Muscle layer of colon (tissue), 2 donors: ENCODE measurements at regions not wholly inside any gene's neighbourhood (a gene's known extent, or its start where the extent isn't known, plus 50 kb on each side); places are given as distances from the start of the nearest gene placed in this dataset.

Source experiments
- H3K27ac ChIP-seq: one replicate; pipeline ENCODE4 v1.7.0; 2013; ENCODE audit warnings: low read depth, mild to moderate bottlenecking, low read length, moderate library complexity
- H3K27me3 ChIP-seq, 2 donors: one replicate each; pipeline ENCODE4 v1.7.0; 2013; ENCODE audit warnings: low read length in 2 of 2, mild to moderate bottlenecking in 2 of 2; ENCODE audit not compliant: insufficient read depth in 2 of 2, control insufficient read depth in 1 of 2
- H3K36me3 ChIP-seq: one replicate; pipeline ENCODE4 v1.7.0; 2013; ENCODE audit warnings: mild to moderate bottlenecking, low read length; ENCODE audit not compliant: insufficient read depth
- H3K4me1 ChIP-seq: one replicate; pipeline ENCODE4 v1.7.0; 2013; ENCODE audit warnings: mild to moderate bottlenecking, low read length; ENCODE audit not compliant: insufficient read depth
- H3K4me3 ChIP-seq, 2 donors: one replicate each; pipeline ENCODE4 v1.7.0; 2013; ENCODE audit warnings: low read length in 2 of 2, low read depth in 1 of 2, mild to moderate bottlenecking in 1 of 2, moderate library complexity in 1 of 2
- H3K9ac ChIP-seq: one replicate; pipeline ENCODE4 v1.7.0; 2013; ENCODE audit warnings: low read length
- H3K9me3 ChIP-seq: one replicate; pipeline ENCODE4 v1.7.0; 2013; ENCODE audit warnings: mild to moderate bottlenecking, low read length
- donor health status: abdominal sarcoma.
- donor health status: Adenocarcinoma of cecum.

DNA sequence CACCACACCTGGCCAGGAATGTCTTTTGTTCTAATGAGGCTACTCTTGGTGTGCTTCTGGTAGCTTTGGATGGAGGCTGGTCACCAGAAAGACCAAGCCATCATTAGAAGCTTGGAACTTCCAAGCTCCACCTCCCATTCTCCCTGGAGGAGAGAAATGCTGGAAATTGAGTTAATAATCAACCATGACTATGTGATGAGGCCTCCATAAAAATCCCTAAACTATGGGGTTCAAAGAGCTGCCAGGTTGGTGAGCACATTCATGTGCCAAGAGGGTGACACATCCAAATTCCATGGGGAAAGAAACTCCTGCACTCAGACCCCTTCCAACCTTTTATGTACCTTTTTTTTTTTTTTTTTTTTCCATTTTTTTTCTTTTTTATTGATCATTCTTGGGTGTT, 105.5 kb upstream of the SPATA31C2 start:
- no peaks in the 10 kb centered on the region for H3K4me1 ChIP-seq
- H3K27ac ChIP-seq: no peak overlapping the region
- H3K27me3 ChIP-seq: no peaks in the 10 kb centered on the region
- no peaks in the 10 kb centered on the region for H3K36me3 ChIP-seq
- H3K4me3 ChIP-seq: no peak overlapping the region
- no peak overlapping the region for H3K9ac ChIP-seq
- H3K9me3 ChIP-seq: no peaks in the 10 kb centered on the region

DNA sequence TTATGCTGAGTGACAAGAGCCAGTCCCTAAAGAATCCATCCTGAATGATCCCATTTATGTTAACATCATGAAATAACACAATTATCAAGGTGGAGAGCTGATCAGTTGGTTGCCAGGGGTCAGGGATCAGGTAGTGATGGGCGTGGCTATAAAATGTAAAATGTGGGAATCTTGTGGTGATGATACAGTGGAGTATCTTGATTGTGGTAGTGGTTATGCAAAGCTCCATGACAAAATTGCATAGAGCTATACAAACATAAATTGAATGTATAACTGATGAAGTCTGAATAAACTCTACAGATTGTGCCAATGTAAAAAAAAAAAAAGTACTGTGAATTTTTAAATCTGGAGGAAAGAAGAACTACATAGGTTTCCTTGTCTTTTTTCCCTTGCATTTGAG, 104.6 kb upstream of the SPATA31C2 start:
- Histone ChIP-seq H3K27me3 (no peaks in the 10 kb centered on the region), H3K27ac (no peak overlapping the region), H3K9me3 (no peaks in the 10 kb centered on the region), H3K9ac (no peak overlapping the region), H3K36me3 (no peaks in the 10 kb centered on the region), H3K4me3 (no peak overlapping the region), H3K4me1 (peaks cover under 1% of the 10 kb centered on the region)

DNA sequence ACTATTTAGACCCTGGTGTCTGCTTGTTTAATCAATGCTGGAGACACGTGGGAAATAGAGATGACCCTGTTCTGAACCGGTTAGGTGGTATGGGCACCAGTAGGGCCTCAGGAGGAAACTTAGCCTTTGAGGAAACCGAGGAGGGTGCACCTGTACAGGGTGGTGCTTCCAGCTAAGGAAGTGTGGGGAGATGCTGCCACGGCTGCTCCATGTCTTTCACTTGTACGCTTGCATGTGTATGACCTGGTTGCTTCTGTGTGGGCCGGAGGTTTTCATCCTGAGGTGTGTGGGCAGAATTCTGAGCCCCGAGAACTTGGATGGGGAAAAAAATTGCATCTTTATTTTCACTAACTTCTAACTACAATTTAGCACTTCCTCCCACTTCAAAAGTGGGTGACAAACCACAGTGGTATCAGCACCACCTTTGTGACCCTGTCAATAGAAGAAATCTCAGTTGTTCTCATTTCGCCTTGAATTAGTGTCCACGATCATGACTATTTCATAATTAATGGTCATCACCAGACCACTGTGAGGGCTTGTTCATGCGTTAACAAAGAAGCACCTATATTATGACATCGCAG, 99.8 kb upstream of the SPATA31C2 start:
- no peaks in the 10 kb centered on the region for H3K9me3 ChIP-seq
- H3K27me3 ChIP-seq: no peaks in the 10 kb centered on the region
- H3K27ac ChIP-seq: no peak overlapping the region
- peaks cover 15% of the 10 kb centered on the region for H3K4me1 ChIP-seq
- H3K9ac ChIP-seq: no peak overlapping the region
- H3K36me3 ChIP-seq: no peaks in the 10 kb centered on the region
- H3K4me3 ChIP-seq: no peak overlapping the region

DNA sequence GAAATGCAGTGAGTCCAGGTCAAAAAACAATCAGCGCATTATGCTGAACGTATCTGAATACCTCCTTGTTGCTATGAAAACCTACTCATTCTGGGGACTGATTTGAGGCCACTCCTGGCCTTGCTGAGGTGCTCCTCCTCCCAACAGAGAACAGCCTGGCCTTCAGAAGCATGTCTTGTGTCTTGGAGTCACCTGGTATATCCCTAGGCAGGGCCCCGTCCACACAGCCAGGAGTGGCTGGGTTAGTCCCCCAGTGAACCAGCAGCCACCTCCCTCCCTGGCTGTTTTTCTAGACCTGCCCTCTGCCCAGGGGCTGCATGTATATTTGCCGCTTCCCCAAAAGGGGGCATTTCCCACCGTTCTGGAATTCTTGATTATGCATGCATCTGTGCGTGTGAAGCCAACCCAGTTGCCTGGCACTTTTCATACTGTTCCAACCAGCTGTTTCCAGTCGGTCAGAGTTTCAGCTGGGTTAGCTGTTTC, 99.2 kb upstream of the SPATA31C2 start:
- Histone ChIP-seq H3K36me3 (no peaks in the 10 kb centered on the region), H3K9me3 (no peaks in the 10 kb centered on the region), H3K4me1 (peaks cover 15% of the 10 kb centered on the region), H3K27me3 (no peaks in the 10 kb centered on the region), H3K9ac (no peak overlapping the region), H3K27ac (no peak overlapping the region), H3K4me3 (no peak overlapping the region)

DNA sequence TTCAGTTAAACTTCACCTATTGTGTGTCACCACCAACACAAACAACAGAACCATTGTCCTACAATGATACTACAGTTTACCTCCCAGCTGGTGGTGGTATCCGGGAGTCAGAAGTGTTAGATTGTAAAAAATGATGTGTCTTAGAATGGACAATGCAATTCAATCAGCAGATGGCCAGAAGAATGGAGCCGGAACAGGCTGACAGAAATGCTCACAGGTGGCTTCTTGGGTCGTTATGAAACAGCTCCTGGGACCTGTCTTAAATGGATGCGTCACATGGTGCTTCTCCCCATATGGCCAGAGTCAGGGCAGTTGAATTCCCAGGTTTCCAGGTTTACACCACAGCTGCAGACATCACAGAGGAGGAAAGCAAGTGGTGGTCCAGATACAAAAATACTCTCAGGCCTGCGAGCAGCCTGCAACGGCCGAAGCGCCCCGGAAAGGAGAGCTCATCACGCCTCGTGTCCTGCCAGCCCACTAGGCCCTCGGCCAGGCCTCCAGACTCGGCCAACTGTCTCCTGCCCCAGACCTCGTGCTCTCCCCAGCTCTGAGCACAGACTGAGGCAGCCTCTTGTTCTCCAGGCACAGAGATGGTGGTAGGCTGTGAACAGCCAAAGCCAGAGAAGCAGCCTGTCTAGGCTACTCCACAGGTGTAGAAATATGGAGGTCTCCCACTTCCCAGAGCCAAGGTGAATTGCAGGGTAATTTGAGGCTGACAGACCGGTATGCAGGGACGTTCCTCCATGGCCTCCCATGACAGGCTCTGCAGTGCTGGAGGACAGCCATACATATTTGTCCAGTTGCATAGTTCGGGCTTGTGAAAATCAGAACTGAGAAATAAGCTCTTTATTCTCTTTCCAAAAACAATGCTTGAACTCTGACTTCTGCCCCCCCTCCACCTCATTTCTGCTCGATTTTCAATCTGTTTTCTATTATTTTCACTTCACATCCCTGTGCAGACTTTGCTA, 98.5 kb upstream of the SPATA31C2 start:
- Histone ChIP-seq H3K9me3 (no peaks in the 10 kb centered on the region), H3K36me3 (no peaks in the 10 kb centered on the region), H3K27ac (no peak overlapping the region), H3K27me3 (no peaks in the 10 kb centered on the region), H3K4me3 (no peak overlapping the region), H3K9ac (no peak overlapping the region), H3K4me1 (peaks cover 15% of the 10 kb centered on the region)

DNA sequence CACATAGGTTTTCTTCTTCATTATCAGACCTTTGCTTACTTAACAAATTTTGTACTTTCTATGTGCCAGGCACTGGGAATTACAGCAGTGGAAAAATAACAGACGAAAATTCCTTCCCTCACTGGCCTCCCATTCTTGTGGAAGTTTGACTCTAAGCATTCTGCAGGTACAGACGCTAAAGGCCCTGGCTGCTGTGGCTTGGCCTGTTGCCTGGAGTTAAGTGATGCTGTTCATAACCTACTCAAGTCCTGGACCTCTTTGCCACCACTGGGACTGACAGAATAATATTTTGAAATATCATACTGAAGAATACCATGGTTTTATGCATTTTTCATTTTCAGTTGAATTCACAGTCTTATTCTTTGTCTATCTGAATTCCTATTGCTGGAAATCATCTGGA, 97.3 kb upstream of the SPATA31C2 start:
- Histone ChIP-seq H3K9ac (no peak overlapping the region), H3K4me3 (no peak overlapping the region), H3K9me3 (no peaks in the 10 kb centered on the region), H3K4me1 (peaks cover 15% of the 10 kb centered on the region), H3K27me3 (no peaks in the 10 kb centered on the region), H3K27ac (no peak overlapping the region), H3K36me3 (no peaks in the 10 kb centered on the region)

DNA sequence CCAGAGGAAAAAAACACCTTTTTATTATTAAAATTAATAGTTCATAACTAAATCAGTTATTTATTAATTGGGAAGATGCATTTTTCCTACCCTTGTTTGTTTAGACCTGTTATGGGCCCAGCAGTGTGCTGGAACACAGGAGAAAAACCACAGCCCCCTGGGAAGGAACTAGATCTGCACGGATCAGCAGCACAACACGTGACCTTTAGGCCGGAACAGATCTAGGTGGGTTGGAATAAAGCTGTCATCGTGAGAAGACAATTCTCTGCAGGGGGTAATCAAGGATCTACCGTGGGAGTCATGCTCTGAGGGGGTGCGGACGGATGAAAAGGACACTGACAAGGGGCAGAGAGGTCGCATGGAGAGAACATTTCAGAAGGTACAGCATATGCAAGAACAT, 95.8 kb upstream of the SPATA31C2 start:
- Histone ChIP-seq H3K9me3 (no peaks in the 10 kb centered on the region), H3K4me3 (no peak overlapping the region), H3K9ac (no peak overlapping the region), H3K27ac (no peak overlapping the region), H3K27me3 (no peaks in the 10 kb centered on the region), H3K4me1 (peaks cover 15% of the 10 kb centered on the region), H3K36me3 (no peaks in the 10 kb centered on the region)

DNA sequence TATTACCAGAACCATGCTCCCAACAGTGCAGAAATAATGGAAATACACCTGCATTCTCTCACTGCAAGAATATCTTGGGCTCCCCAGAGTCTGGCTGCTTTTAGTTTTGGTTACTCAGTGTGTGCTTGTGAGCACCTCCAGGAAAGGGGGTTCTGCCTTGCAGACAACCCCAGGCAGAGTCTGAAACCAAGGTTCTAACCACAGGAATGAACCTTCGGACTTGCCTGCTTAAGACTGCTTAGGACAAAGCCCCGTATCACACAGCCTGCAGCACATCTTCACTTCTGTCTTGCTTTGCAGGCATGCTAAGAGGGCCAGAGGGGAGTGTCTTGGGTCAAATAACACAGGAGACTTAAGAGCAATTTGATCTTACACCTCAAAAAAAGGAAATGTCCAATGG, 94.8 kb upstream of the SPATA31C2 start:
- no peaks in the 10 kb centered on the region for H3K9me3 ChIP-seq
- no peak overlapping the region for H3K9ac ChIP-seq
- no peaks in the 10 kb centered on the region for H3K36me3 ChIP-seq
- H3K27me3 ChIP-seq: no peaks in the 10 kb centered on the region
- H3K4me3 ChIP-seq: no peak overlapping the region
- peaks cover 15% of the 10 kb centered on the region for H3K4me1 ChIP-seq
- no peak overlapping the region for H3K27ac ChIP-seq

DNA sequence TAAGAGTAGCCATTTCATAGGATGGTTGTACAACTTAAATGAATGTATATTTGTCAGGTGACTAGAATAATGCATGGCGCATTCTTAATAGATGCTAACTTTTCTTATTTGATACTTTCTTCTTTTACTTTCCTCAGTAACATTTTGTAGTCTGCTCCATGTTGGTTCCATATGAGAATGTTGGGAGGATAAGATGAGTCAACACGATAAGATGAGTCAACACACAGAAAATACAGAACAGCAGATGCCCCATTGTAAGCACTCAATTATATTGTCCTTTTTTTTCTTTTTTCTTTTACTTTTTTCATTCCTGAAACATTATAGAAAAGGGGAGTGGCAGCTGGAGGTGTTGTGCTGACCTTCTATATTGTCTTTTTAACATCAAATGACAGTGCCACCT, 92.3 kb upstream of the SPATA31C2 start:
- H3K4me3 ChIP-seq: no peak overlapping the region
- no peaks in the 10 kb centered on the region for H3K4me1 ChIP-seq
- no peak overlapping the region for H3K9ac ChIP-seq
- H3K27me3 ChIP-seq: no peaks in the 10 kb centered on the region
- no peaks in the 10 kb centered on the region for H3K9me3 ChIP-seq
- no peaks in the 10 kb centered on the region for H3K36me3 ChIP-seq
- no peak overlapping the region for H3K27ac ChIP-seq

DNA sequence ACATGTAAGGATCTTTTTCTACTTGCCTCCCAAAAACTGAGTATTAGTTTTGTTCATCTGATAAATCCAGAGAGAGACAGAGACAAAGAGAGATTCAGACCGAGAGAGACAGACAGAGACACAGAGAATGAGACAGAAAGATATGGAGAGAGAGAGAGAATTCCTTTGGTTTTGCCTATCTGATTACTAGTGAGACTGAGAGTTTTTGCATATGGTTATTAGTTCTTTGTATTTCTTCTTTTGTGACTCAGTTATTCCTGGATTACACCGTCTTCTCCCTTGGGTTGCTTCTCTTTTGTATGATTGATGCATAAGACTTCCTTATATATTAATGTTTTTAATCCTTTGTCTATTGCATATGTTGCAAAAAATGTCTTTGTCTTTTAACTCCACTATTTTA, 91.2 kb upstream of the SPATA31C2 start:
- no peaks in the 10 kb centered on the region for H3K9me3 ChIP-seq
- H3K27me3 ChIP-seq: no peaks in the 10 kb centered on the region
- H3K4me1 ChIP-seq: no peaks in the 10 kb centered on the region
- H3K4me3 ChIP-seq: no peak overlapping the region
- H3K27ac ChIP-seq: no peak overlapping the region
- no peak overlapping the region for H3K9ac ChIP-seq
- H3K36me3 ChIP-seq: no peaks in the 10 kb centered on the region

DNA sequence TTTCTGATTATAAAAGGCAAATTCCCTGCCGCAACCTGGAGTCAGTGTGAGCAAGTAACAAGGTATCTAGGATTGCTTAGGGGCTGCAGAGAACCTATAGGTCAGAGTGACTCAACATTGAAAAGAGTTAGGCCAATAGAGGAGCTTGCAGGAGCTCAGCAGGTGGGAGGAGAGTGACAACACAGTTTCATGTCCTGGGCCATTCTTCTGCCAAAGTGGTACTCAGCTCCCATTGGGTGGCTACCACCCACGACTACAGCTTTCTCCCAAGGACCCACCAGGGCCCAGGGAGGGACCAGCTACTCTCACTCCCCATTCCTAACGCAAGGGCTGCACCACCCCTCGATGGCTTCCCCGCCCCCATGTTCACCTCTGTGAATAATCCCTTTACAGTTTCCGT, 86.7 kb upstream of the SPATA31C2 start:
- Histone ChIP-seq H3K27ac (no peak overlapping the region), H3K9ac (no peak overlapping the region), H3K36me3 (no peaks in the 10 kb centered on the region), H3K4me3 (no peak overlapping the region), H3K9me3 (no peaks in the 10 kb centered on the region), H3K27me3 (no peaks in the 10 kb centered on the region), H3K4me1 (no peaks in the 10 kb centered on the region)
